HepG2 (cell line): ENCODE measurements at regions not wholly inside any gene's neighbourhood (a gene's known extent, or its start where the extent isn't known, plus 50 kb on each side); places are given as distances from the start of the nearest gene placed in this dataset.

Experiments used
- ATAC-seq: fragments of 200-7000 bp; cut with Tn5 transposase; 3 replicates; pipeline ENCODE4 v1.9.1; 2020; ENCODE audit warnings: mild to moderate bottlenecking, moderate library complexity
- BruUV-seq: library from RNA; stranded (reverse); fragments of 400-500 nt; replicated peaks from 2 replicates; lab custom pipeline; 2021; lab: Mats Ljungman, UMichigan
- CTCF ChIA-PET: fragments of 300-600 bp; formaldehyde crosslinking; extraction: SDS; loops from one replicate; lab custom pipeline; 2021; ENCODE audit warnings: low total read pairs, inconsistent platforms, low intra/inter-chr PET ratio; lab: Yijun Ruan, JAX
- POLR2A ChIA-PET: fragments of 350-600 bp; sonication (Branson Sonifier 250); formaldehyde crosslinking; loops from one replicate; lab custom pipeline; 2020; ENCODE audit warnings: antibody characterized with exemption, inconsistent platforms; lab: Yijun Ruan, JAX
- DNase-seq: peaks from one replicate; pipeline ENCODE4 v3.0.0-alpha.2; 2015; ENCODE audit warnings: low spot score
- FAIRE-seq: peaks from 3 replicates; lab custom pipeline; 2011; peaks lifted over from hg19 to GRCh38; lab: Jason Lieb, UNC
- H2AFZ ChIP-seq: one replicate; pipeline ENCODE4 v1.6.1; 2011; ENCODE audit warnings: low read length, inconsistent platforms
- H3K27ac ChIP-seq: fragments of 300-600 bp; 3 replicates; pipeline ENCODE4 v1.8.0; 2011; ENCODE audit warnings: mixed run types, mild to moderate bottlenecking, mixed read lengths, low read length, inconsistent platforms; ENCODE audit not compliant: insufficient read depth; ENCODE audit errors: extremely low read length
- H3K27me3 ChIP-seq, 2 experiments: fragments of 200-600 bp in 1 of 2; 2 replicates in 1 of 2; 3 replicates in 1 of 2; pipeline versions ENCODE4 v1.6.0 to v1.8.0; 2011; ENCODE audit warnings: low read length in 2 of 2, mild to moderate bottlenecking in 2 of 2, moderate library complexity in 2 of 2, inconsistent platforms in 1 of 2; ENCODE audit not compliant: insufficient read depth in 2 of 2, control insufficient read depth in 1 of 2
- H3K36me3 ChIP-seq, 2 experiments: fragments of 200-600 bp in 1 of 2; replicated peaks in 1 of 2; 2 replicates in 1 of 2; 3 replicates in 1 of 2; pipeline versions ENCODE4 v1.5.1 to v1.8.0; 2011; ENCODE audit warnings: low read length in 2 of 2, inconsistent platforms in 1 of 2; ENCODE audit not compliant: insufficient read depth in 2 of 2, control insufficient read depth in 1 of 2
- H3K4me1 ChIP-seq: 2 replicates; pipeline ENCODE4 v1.5.1; 2012; ENCODE audit warnings: low read length, inconsistent platforms; ENCODE audit not compliant: insufficient read depth
- H3K4me2 ChIP-seq: 2 replicates; pipeline ENCODE4 v1.6.0; 2011; ENCODE audit warnings: low read depth, low read length, inconsistent platforms
- H3K4me3 ChIP-seq, 3 experiments: fragments of 200-600 bp in 1 of 3; sonication (generic), shearing (Covaris generic) in 1 of 3; replicated peaks in 1 of 3; 2 replicates each; pipeline ENCODE4 v1.5.1; 2011 to 2016; ENCODE audit warnings: low read length in 3 of 3, inconsistent platforms in 2 of 3, low read depth in 2 of 3, mild to moderate bottlenecking in 2 of 3, control low read depth in 1 of 3, mixed read lengths in 1 of 3; ENCODE audit not compliant: insufficient read depth in 1 of 3
- H3K79me2 ChIP-seq: one replicate; pipeline ENCODE4 v1.6.1; 2011; ENCODE audit warnings: low read length, inconsistent platforms; ENCODE audit not compliant: insufficient read depth
- H3K9ac ChIP-seq: 2 replicates; pipeline ENCODE4 v1.6.0; 2011; ENCODE audit warnings: mild to moderate bottlenecking, low read depth, low read length, inconsistent platforms; ENCODE audit not compliant: insufficient read depth
- H3K9me3 ChIP-seq: 2 replicates; pipeline ENCODE4 v1.5.1; 2012; ENCODE audit warnings: mild to moderate bottlenecking, low read length
- H4K20me1 ChIP-seq: 2 replicates; pipeline ENCODE4 v1.6.0; 2011; ENCODE audit warnings: inconsistent platforms, mild to moderate bottlenecking, low read length, moderate library complexity; ENCODE audit not compliant: insufficient read depth
- CERS6 ChIP-seq: sonication (generic); formaldehyde crosslinking; IDR thresholded peaks from 2 replicates; pipeline ENCODE4 v1.5.0; 2020; ENCODE audit warnings: missing genetic modification reagents
- CTCF ChIP-seq: sonication (generic); formaldehyde crosslinking; IDR thresholded peaks from 2 replicates; pipeline ENCODE4 v1.5.0; 2020; ENCODE audit warnings: mild to moderate bottlenecking, missing genetic modification reagents, moderate library complexity
- GABPB1 ChIP-seq: IDR thresholded peaks from 2 replicates; pipeline ENCODE4 v1.6.1; 2016; ENCODE audit warnings: mild to moderate bottlenecking, missing genetic modification reagents, moderate library complexity, missing compliant biosample characterization
- MAFF ChIP-seq: IDR thresholded peaks from 2 replicates; pipeline ENCODE4 v1.6.1; 2011; ENCODE audit warnings: low read depth, low read length, improper control_type of control experiment
- MAFK ChIP-seq, 2 experiments: IDR thresholded peaks in 1 of 2; conservative IDR thresholded peaks in 1 of 2; 2 replicates each; pipeline ENCODE4 v1.6.1; 2011; ENCODE audit warnings: improper control_type of control experiment in 2 of 2, low read length in 2 of 2
- NRL ChIP-seq: sonication (generic); formaldehyde crosslinking; IDR thresholded peaks from 2 replicates; pipeline ENCODE4 v1.5.0; 2020; ENCODE audit warnings: missing genetic modification reagents, mild to moderate bottlenecking, moderate library complexity, borderline replicate concordance
- RFX5 ChIP-seq: IDR thresholded peaks from 2 replicates; pipeline ENCODE4 v1.6.1; 2011; ENCODE audit warnings: low read depth, low read length, improper control_type of control experiment
- ZNF562 ChIP-seq: sonication (generic); formaldehyde crosslinking; IDR thresholded peaks from 2 replicates; pipeline ENCODE4 v1.8.0; 2022; ENCODE audit warnings: missing genetic modification reagents, borderline replicate concordance
- WGBS: methylation state at CpG from one replicate; pipeline ENCODE4 v1.1.6; 2017; ENCODE audit warnings: low lambda C conversion rate; 5-methylcytosine and 5-hydroxymethylcytosine counted together
- in situ Hi-C: cut with HindIII; loops from 2 replicates; pipeline ENCODE4 v1.10.0; 2017; ENCODE audit warnings: low pct_unique_long_range_greater_than_20kb; ENCODE audit not compliant: extremely low pct_ligation_motif_present
- intact Hi-C: fragments of 100-400 bp; cut with micrococcal nuclease; formaldehyde crosslinking; loops from one replicate; pipeline ENCODE4 v1.10.0; 2022; ENCODE audit not compliant: unreplicated experiment

GRCh38 chr4:24164054-24164693 is 274.3 kb upstream of the PPARGC1A start (continued):
- no peak for TF ChIP-seq CTCF (CRISPR knock-in tag)
- peak; percentile 46; the same call in 1 of the 2 replicates for TF ChIP-seq RFX5

- no peaks in the 10 kb centered on the region for H3K4me1 ChIP-seq
- ATAC-seq (no peak), FAIRE-seq (no peak), DNase-seq (no peak)
- intact Hi-C loops = no loop called here
- no peaks in the 10 kb centered on the region for H3K36me3 ChIP-seq
- no TSS peak for BruUV-seq
- H3K27ac ChIP-seq = no peak overlapping the region
- ChIA-PET POLR2A (no interaction called here), CTCF (no interaction called here)
- WGBS = 54% methylated on average over 7 of the region's 7 CpGs
- H3K4me2 ChIP-seq = no peak overlapping the region
- TF ChIP-seq GABPB1 (CRISPR knock-in tag) = no peak
- peak; percentile 43 to 74; a peak in 2 of 4 replicates for TF ChIP-seq MAFK (conservative IDR thresholded peaks at IDR 0.05 in 1 of 2, IDR thresholded peaks at IDR 0.05 in 1 of 2; ENCODE audit: low read length in 2 of 2)
- peak; percentile 55 for TF ChIP-seq MAFF
- no peak for TF ChIP-seq NRL (CRISPR knock-in tag)
- no peak for TF ChIP-seq CERS6 (CRISPR knock-in tag)
- no peak for TF ChIP-seq ZNF562 (CRISPR knock-in tag)
- no peaks in the 10 kb centered on the region for H3K9me3 ChIP-seq
- no peaks in the 10 kb centered on the region for H4K20me1 ChIP-seq
- in situ Hi-C loops = no loop called here
- no peak overlapping the region for H3K9ac ChIP-seq
- no peaks in the 10 kb centered on the region for H3K79me2 ChIP-seq
- H3K27me3 ChIP-seq = no peaks in the 10 kb centered on the region
- no peak overlapping the region for H3K4me3 ChIP-seq
- H2AFZ ChIP-seq = no peak overlapping the region
Measured at GRCh38 chr4:24163314-24163713, 273.5 kb upstream of the PPARGC1A start.
